ENCODE measurements at regions not wholly inside any gene's neighbourhood (a gene's known extent, or its start where the extent isn't known, plus 50 kb on each side); places are given as distances from the start of the nearest gene placed in this dataset.

GRCh38 chr2:120966510-120967254 lies 231.0 kb downstream of the GLI2 start:
- TF ChIP-seq, protein P1, sequence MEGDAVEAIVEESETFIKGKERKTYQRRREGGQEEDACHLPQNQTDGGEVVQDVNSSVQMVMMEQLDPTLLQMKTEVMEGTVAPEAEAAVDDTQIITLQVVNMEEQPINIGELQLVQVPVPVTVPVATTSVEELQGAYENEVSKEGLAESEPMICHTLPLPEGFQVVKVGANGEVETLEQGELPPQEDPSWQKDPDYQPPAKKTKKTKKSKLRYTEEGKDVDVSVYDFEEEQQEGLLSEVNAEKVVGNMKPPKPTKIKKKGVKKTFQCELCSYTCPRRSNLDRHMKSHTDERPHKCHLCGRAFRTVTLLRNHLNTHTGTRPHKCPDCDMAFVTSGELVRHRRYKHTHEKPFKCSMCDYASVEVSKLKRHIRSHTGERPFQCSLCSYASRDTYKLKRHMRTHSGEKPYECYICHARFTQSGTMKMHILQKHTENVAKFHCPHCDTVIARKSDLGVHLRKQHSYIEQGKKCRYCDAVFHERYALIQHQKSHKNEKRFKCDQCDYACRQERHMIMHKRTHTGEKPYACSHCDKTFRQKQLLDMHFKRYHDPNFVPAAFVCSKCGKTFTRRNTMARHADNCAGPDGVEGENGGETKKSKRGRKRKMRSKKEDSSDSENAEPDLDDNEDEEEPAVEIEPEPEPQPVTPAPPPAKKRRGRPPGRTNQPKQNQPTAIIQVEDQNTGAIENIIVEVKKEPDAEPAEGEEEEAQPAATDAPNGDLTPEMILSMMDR (IDR thresholded peaks at IDR 0.05) = no peak
- no peak for TF ChIP-seq POLR2A (IDR thresholded peaks at IDR 0.05)
